ENCODE measurements at regions not wholly inside any gene's neighbourhood (a gene's known extent, or its start where the extent isn't known, plus 50 kb on each side); places are given as distances from the start of the nearest gene placed in this dataset. TPM values are rescaled to one million over a fixed set of nuclear protein-coding genes. Genes with fewer than 3 reads are reported as not detected.
A peak's percentile ranks its signal among the peaks of the same experiment; 100 is the strongest.

DNA sequence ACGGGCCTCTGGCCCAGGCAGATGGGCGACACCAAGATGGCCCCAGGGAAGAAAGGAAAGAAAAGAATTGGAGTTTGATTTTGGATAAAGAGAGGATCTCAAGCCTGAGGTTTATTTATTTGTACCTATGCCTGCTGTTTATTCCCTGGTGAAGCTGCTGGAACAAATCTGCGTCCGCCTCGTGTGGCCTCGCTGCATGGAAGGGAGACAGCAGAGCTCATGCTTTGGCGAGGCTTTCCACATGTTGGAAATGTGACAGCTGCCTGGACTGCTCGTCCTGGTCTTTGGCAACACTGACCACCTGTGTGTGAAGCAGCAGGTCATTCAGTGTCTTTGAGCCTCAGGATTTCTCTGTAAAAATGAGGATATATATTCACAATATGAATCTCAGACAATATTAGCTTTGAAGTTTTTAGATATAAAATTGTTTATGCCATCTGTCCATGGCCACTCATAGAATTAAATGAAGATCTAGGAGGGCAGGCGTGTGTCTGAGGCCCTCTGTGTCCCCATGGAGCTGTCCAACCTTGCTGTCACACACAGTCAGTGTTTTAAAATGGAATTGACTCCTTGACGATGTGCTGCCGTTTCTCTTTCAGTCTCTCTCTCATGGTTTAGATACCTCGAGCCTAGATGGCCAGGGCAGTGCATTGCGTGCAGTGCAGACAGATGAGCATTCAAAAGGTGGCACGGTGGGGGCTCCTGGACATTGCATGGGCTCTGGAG lies 94.3 kb downstream of the SOCS6 start:
- intact Hi-C loops (cut with DNase I), result no loop called here

DNA sequence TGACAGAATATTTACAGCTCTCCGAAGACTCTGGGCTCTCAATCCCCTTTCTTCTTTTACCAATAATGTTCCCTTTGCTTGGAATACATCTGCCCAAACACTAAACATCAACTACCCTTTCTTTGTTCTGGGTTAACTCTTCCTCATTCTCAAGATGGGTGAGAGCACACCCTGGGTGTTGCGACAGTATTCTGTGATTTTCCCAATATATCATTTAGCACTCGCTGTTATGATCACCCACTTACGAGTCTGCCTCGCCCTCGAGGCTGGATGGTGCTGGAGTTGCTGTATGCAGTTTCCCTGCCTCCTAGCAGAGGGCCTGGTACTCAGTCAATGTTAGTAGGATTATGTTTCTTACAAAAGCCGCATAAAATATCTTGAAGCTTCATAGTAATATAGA lies 93.2 kb downstream of the SOCS6 start:
- intact Hi-C loops (cut with DNase I), result no loop called here
- Histone ChIP-seq H3K9me3 (no peaks in the 10 kb centered on the region), H3K36me3 (replicated peaks in 1 of 2; ENCODE audit: insufficient read depth in 1 of 2, low read depth in 2 of 2) (no peaks in the 10 kb centered on the region), H3K27me3 (no peaks in the 10 kb centered on the region), H3K27ac (peak overlapping the region in 3 of 4 donors; percentile 39 to 69 (median 48)), H3K4me3 (no peak overlapping the region), H3K4me1 (peaks cover 27% of the 10 kb centered on the region)
- 73 to 80% methylated on average over 7 of the region's 7 CpGs for WGBS, 2 donors
- DNase-seq (no peak), ATAC-seq (peak; percentile 27)
- TF ChIP-seq CTCF (IDR thresholded peaks at IDR 0.05), result no peak
- TF ChIP-seq POLR2A (IDR thresholded peaks at IDR 0.05), result no peak

More for the DNA sequence above, 94.3 kb downstream of the SOCS6 start:
- H3K4me1 ChIP-seq, result peaks cover 15% of the 10 kb centered on the region
- 82 to 88% methylated on average over 12 to 14 of the region's 14 CpGs for WGBS, 2 donors
- TF ChIP-seq CTCF (IDR thresholded peaks at IDR 0.05) (no peak), POLR2A (IDR thresholded peaks at IDR 0.05) (no peak)
- no peak for DNase-seq
- no peaks in the 10 kb centered on the region for H3K9me3 ChIP-seq
- no peaks in the 10 kb centered on the region for H3K27me3 ChIP-seq
- no peaks in the 10 kb centered on the region for H3K36me3 ChIP-seq (replicated peaks in 1 of 2; ENCODE audit: insufficient read depth in 1 of 2, low read depth in 2 of 2)
- no peak for ATAC-seq
- H3K27ac ChIP-seq, result no peak overlapping the region
- H3K4me3 ChIP-seq, result no peak overlapping the region

DNA sequence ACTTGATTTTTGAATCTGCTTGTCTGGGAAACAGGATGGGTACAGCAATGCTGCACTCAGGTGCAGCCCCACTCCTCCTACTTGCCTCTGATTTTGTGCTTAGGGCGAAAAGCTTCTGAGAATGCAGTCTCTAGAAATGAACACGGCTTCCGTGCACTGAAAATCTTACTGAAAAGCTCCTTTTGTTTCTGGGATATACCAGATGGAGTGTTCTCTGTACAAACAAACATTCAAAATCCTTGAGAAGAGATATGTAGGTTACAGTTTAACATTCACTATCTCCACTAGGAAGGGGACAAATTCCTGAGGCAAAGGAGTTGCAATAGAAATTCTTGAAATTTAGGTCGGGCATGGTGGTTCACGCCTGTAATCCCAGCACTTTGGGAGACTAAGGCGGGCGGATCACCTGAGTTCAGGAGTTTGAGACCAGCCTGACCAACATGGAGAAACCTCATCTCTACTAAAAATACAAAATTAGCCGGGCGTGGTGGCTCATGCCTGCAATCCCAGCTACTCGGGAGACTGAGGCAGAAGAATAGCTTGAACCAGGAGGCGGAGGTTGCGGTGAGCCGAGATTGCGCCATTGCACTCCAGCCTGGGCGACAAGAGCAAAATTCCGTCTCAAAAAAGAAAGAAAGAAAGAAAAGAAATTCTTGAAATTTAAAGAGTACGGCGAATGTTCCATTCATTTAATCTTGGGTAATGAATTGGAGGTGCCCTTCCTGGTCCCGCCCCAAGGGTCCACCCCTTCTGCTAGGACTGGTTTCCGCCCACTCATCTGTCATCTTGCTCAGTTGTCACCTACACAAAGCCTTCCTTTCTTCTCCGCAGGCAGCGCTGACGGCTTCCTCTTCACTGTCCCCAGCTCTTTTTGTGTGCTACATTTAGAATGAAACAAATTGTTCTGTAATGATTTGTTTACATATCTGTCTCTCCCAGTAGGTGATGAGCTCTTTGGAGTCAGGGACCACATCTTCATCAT lies 92.4 kb downstream of the SOCS6 start:
- H3K4me3 ChIP-seq, result no peak overlapping the region
- peak; percentile 64 for ATAC-seq
- 31 to 46% methylated on average over 23 of the region's 23 CpGs for WGBS, 2 donors

More for the DNA sequence above, 92.4 kb downstream of the SOCS6 start:
- TF ChIP-seq POLR2A (IDR thresholded peaks at IDR 0.05) (no peak), CTCF (IDR thresholded peaks at IDR 0.05) (peak in 2 of 7 experiments; percentile 6 to 8)
- peaks cover 35% of the 10 kb centered on the region for H3K4me1 ChIP-seq
- intact Hi-C loops (cut with DNase I), result no loop called here
- peak; percentile 50 to 77 (median 62) for DNase-seq
- H3K27me3 ChIP-seq, result no peaks in the 10 kb centered on the region
- H3K27ac ChIP-seq, result peak overlapping the region in 3 of 4 donors; percentile 39 to 69 (median 48)
- H3K9me3 ChIP-seq, result no peaks in the 10 kb centered on the region
- H3K36me3 ChIP-seq (replicated peaks in 1 of 2; ENCODE audit: insufficient read depth in 1 of 2, low read depth in 2 of 2), result no peaks in the 10 kb centered on the region

Small RNAs in the stretch of these regions (small RNA-seq; reads per million reads assigned to genes)
- not detected for gene RN7SL795P
